GM18508 (cell line): ENCODE measurements at regions not wholly inside any gene's neighbourhood (a gene's known extent, or its start where the extent isn't known, plus 50 kb on each side); places are given as distances from the start of the nearest gene placed in this dataset.

Source experiments
- ATAC-seq: cut with Tn5 transposase; IDR thresholded peaks from one replicate; pipeline ENCODE4 v1.9.1; 2021; ENCODE audit warnings: moderate number of reproducible peaks; ENCODE audit not compliant: insufficient read depth, unreplicated experiment

- no peak for ATAC-seq
These were observed 222.8 kb upstream of the TLE3 start for GRCh38 chr15:70320482-70320881.

GRCh38 chr15:70320077-70320476, 222.4 kb upstream of the TLE3 start:
- no peak for ATAC-seq

- ATAC-seq = no peak
These were observed 221.7 kb upstream of the TLE3 start for GRCh38 chr15:70319466-70319865.

GRCh38 chr15:70318594-70319465, 221.1 kb upstream of the TLE3 start:
- ATAC-seq = no peak

GRCh38 chr15:70316059-70316600, 218.4 kb upstream of the TLE3 start:
- no peak for ATAC-seq

- ATAC-seq = no peak
These were observed 217.7 kb upstream of the TLE3 start for GRCh38 chr15:70315431-70315830.

GRCh38 chr15:70314688-70315087, 217.0 kb upstream of the TLE3 start:
- ATAC-seq = no peak

GRCh38 chr15:70314018-70314354, 216.3 kb upstream of the TLE3 start:
- no peak for ATAC-seq

- no peak for ATAC-seq
These were observed 215.6 kb upstream of the TLE3 start for GRCh38 chr15:70313099-70314017.

GRCh38 chr15:70311821-70312220, 214.1 kb upstream of the TLE3 start:
- no peak for ATAC-seq

GRCh38 chr15:70309716-70310115, 212.0 kb upstream of the TLE3 start:
- ATAC-seq = no peak

- ATAC-seq = no peak
These were observed 211.2 kb upstream of the TLE3 start for GRCh38 chr15:70308735-70309434.

- peak; percentile 57 for ATAC-seq
These were observed 210.5 kb upstream of the TLE3 start for GRCh38 chr15:70308011-70308734.

GRCh38 chr15:70306582-70306981, 208.9 kb upstream of the TLE3 start:
- ATAC-seq = no peak

- no peak for ATAC-seq
These were observed 208.4 kb upstream of the TLE3 start for GRCh38 chr15:70306081-70306480.

GRCh38 chr15:70303981-70304380, 206.3 kb upstream of the TLE3 start:
- no peak for ATAC-seq

GRCh38 chr15:70302360-70302759, 204.6 kb upstream of the TLE3 start:
- no peak for ATAC-seq

- ATAC-seq = no peak
These were observed 203.7 kb upstream of the TLE3 start for GRCh38 chr15:70301396-70301795.

GRCh38 chr15:70299931-70300869, 202.5 kb upstream of the TLE3 start:
- ATAC-seq = peak; percentile 90
